Mesendoderm (in vitro differentiated cells): ENCODE measurements at regions not wholly inside any gene's neighbourhood (a gene's known extent, or its start where the extent isn't known, plus 50 kb on each side); places are given as distances from the start of the nearest gene placed in this dataset.
A peak's percentile ranks its signal among the peaks of the same experiment; 100 is the strongest.

ENCODE experiments used
- DNase-seq: peaks from one replicate; pipeline ENCODE4 v3.0.0; 2013
- H2AK5ac ChIP-seq: 2 replicates; pipeline ENCODE4 v1.6.1; 2013; ENCODE audit warnings: low read length, inconsistent platforms
- H2BK120ac ChIP-seq: 2 replicates; pipeline ENCODE4 v1.6.1; 2013; ENCODE audit warnings: low read depth, mild to moderate bottlenecking, low read length, moderate library complexity, mixed read lengths
- H2BK15ac ChIP-seq: replicated peaks from 2 replicates; pipeline ENCODE4 v1.6.1; 2013; ENCODE audit warnings: low read depth, mild to moderate bottlenecking, moderate library complexity
- H2BK5ac ChIP-seq: 2 replicates; pipeline ENCODE4 v1.6.1; 2013; ENCODE audit warnings: low read length, inconsistent platforms
- H3K18ac ChIP-seq: 2 replicates; pipeline ENCODE4 v1.6.1; 2013; ENCODE audit warnings: mild to moderate bottlenecking, low read length, mixed read lengths
- H3K23ac ChIP-seq: one replicate; pipeline ENCODE4 v1.6.1; 2013; ENCODE audit warnings: low read length
- H3K27ac ChIP-seq: 2 replicates; pipeline ENCODE4 v1.5.1; 2013; ENCODE audit warnings: low read depth, mild to moderate bottlenecking, inconsistent platforms, low read length, moderate library complexity
- H3K27me3 ChIP-seq: 2 replicates; pipeline ENCODE4 v1.6.1; 2013; ENCODE audit warnings: low read length, control low read depth, mild to moderate bottlenecking, inconsistent platforms; ENCODE audit not compliant: insufficient read depth, poor library complexity
- H3K36me3 ChIP-seq: 2 replicates; pipeline ENCODE4 v1.6.1; 2013; ENCODE audit warnings: low read length, inconsistent platforms; ENCODE audit not compliant: control insufficient read depth, insufficient read depth
- H3K4ac ChIP-seq: one replicate; pipeline ENCODE4 v1.6.1; 2013; ENCODE audit warnings: low read depth, mild to moderate bottlenecking, low read length, moderate library complexity
- H3K4me1 ChIP-seq: 2 replicates; pipeline ENCODE4 v1.6.1; 2013; ENCODE audit warnings: low read depth, low read length, inconsistent platforms; ENCODE audit not compliant: control insufficient read depth
- H3K4me2 ChIP-seq: 2 replicates; pipeline ENCODE4 v1.6.1; 2013; ENCODE audit warnings: low read length
- H3K4me3 ChIP-seq: 2 replicates; pipeline ENCODE4 v1.5.1; 2013; ENCODE audit warnings: mild to moderate bottlenecking, low read length
- H3K56ac ChIP-seq: one replicate; pipeline ENCODE4 v1.6.1; 2013; ENCODE audit warnings: low read length
- H3K79me1 ChIP-seq: 2 replicates; pipeline ENCODE4 v1.6.1; 2013; ENCODE audit warnings: low read length, inconsistent platforms
- H3K79me2 ChIP-seq: 2 replicates; pipeline ENCODE4 v1.6.1; 2013; ENCODE audit warnings: mild to moderate bottlenecking, low read length; ENCODE audit not compliant: control insufficient read depth, insufficient read depth
- H3K9ac ChIP-seq: 2 replicates; pipeline ENCODE4 v1.6.1; 2013; ENCODE audit warnings: low read length, inconsistent platforms
- H4K5ac ChIP-seq: one replicate; pipeline ENCODE4 v1.6.1; 2013; ENCODE audit warnings: low read length
- H4K8ac ChIP-seq: one replicate; pipeline ENCODE4 v1.6.1; 2013; ENCODE audit warnings: low read depth, mild to moderate bottlenecking, control low read depth, low read length, moderate library complexity
- WGBS: extraction: QIAGEN DNeasy Blood & Tissue Kit; methylation state at CpG from one replicate; pipeline ENCODE4 v1.1.7; 2013; ENCODE audit warnings: low lambda C conversion rate, missing lambda C conversion rate; ENCODE audit not compliant: insufficient coverage; ENCODE audit errors: extremely low coverage; 5-methylcytosine and 5-hydroxymethylcytosine counted together

- no peak overlapping the region for H3K27ac ChIP-seq
- H3K56ac ChIP-seq, result no peak overlapping the region
- H3K18ac ChIP-seq, result no peak overlapping the region
- H3K36me3 ChIP-seq, result no peaks in the 10 kb centered on the region
- no peak overlapping the region for H2AK5ac ChIP-seq
- H4K8ac ChIP-seq, result no peak overlapping the region
- H3K4me1 ChIP-seq, result peaks cover 7% of the 10 kb centered on the region
- no peak overlapping the region for H3K4ac ChIP-seq
- no peak overlapping the region for H2BK15ac ChIP-seq
- H3K23ac ChIP-seq, result no peak overlapping the region
- H3K4me3 ChIP-seq, result no peak overlapping the region
- H3K79me2 ChIP-seq, result no peaks in the 10 kb centered on the region
- H4K5ac ChIP-seq, result no peak overlapping the region
- no peaks in the 10 kb centered on the region for H3K79me1 ChIP-seq
- no peak overlapping the region for H3K9ac ChIP-seq
- peak; percentile 46 for DNase-seq
- H3K27me3 ChIP-seq, result no peaks in the 10 kb centered on the region
- no peak overlapping the region for H3K4me2 ChIP-seq
- WGBS, result no CpG with 5 or more reads among the region's 10 CpGs
- no peak overlapping the region for H2BK120ac ChIP-seq
- H2BK5ac ChIP-seq, result no peak overlapping the region
Measured at GRCh38 chr2:129189617-129190319, 789.7 kb upstream of the RAB6C start.

- Histone ChIP-seq H3K4me2 (no peak overlapping the region), H3K4me3 (no peak overlapping the region), H2AK5ac (no peak overlapping the region), H4K8ac (no peak overlapping the region), H2BK15ac (no peak overlapping the region), H3K27ac (no peak overlapping the region), H3K4ac (no peak overlapping the region), H3K79me1 (no peaks in the 10 kb centered on the region), H3K9ac (no peak overlapping the region), H2BK5ac (no peak overlapping the region), H3K79me2 (no peaks in the 10 kb centered on the region), H2BK120ac (no peak overlapping the region), H3K18ac (no peak overlapping the region), H4K5ac (no peak overlapping the region), H3K4me1 (peaks cover 7% of the 10 kb centered on the region), H3K23ac (no peak overlapping the region), H3K56ac (no peak overlapping the region), H3K36me3 (no peaks in the 10 kb centered on the region), H3K27me3 (no peaks in the 10 kb centered on the region)
- DNase-seq, result no peak
- no CpG with 5 or more reads among the region's 6 CpGs for WGBS
Measured at GRCh38 chr2:129190494-129190893, 789.0 kb upstream of the RAB6C start.

- Histone ChIP-seq H3K79me2 (no peaks in the 10 kb centered on the region), H3K56ac (peak overlapping the region; percentile 45), H3K36me3 (no peaks in the 10 kb centered on the region), H2BK5ac (peak overlapping the region; percentile 85), H2BK120ac (no peak overlapping the region), H3K4me2 (no peak overlapping the region), H4K5ac (no peak overlapping the region), H3K4ac (peak overlapping the region; percentile 41), H3K27ac (no peak overlapping the region), H3K9ac (no peak overlapping the region), H3K79me1 (no peaks in the 10 kb centered on the region), H2AK5ac (peak overlapping the region; percentile 68), H3K23ac (no peak overlapping the region), H3K18ac (peak overlapping the region; percentile 13), H3K4me1 (peaks cover 7% of the 10 kb centered on the region), H2BK15ac (no peak overlapping the region), H3K4me3 (no peak overlapping the region), H4K8ac (no peak overlapping the region), H3K27me3 (no peaks in the 10 kb centered on the region)
- no CpG with 5 or more reads among the region's 4 CpGs for WGBS
- DNase-seq, result peak; percentile 96
Measured at GRCh38 chr2:129191530-129191929, 787.9 kb upstream of the RAB6C start.

GRCh38 chr2:129192117-129192516 is 787.3 kb upstream of the RAB6C start:
- Histone ChIP-seq H3K23ac (no peak overlapping the region), H3K27me3 (no peaks in the 10 kb centered on the region), H3K27ac (no peak overlapping the region), H3K4ac (peak overlapping the region; percentile 41), H3K18ac (peak overlapping the region; percentile 13), H2BK120ac (no peak overlapping the region), H3K4me2 (no peak overlapping the region), H4K8ac (no peak overlapping the region), H3K4me1 (peaks cover 7% of the 10 kb centered on the region), H4K5ac (no peak overlapping the region), H3K79me2 (no peaks in the 10 kb centered on the region), H3K56ac (peak overlapping the region; percentile 45), H3K4me3 (no peak overlapping the region), H2BK15ac (no peak overlapping the region), H3K79me1 (no peaks in the 10 kb centered on the region), H3K9ac (no peak overlapping the region), H2BK5ac (peak overlapping the region; percentile 85), H2AK5ac (peak overlapping the region; percentile 68), H3K36me3 (no peaks in the 10 kb centered on the region)
- DNase-seq, result peak; percentile 37
- WGBS, result no CpG with 5 or more reads among the region's 5 CpGs

- Histone ChIP-seq H2AK5ac (no peak overlapping the region), H3K27ac (no peak overlapping the region), H3K9ac (no peak overlapping the region), H3K36me3 (no peaks in the 10 kb centered on the region), H3K4me1 (peaks cover 7% of the 10 kb centered on the region), H2BK15ac (no peak overlapping the region), H4K5ac (no peak overlapping the region), H3K79me1 (no peaks in the 10 kb centered on the region), H3K4me2 (no peak overlapping the region), H2BK120ac (no peak overlapping the region), H3K56ac (no peak overlapping the region), H4K8ac (no peak overlapping the region), H3K4me3 (no peak overlapping the region), H3K18ac (no peak overlapping the region), H3K79me2 (no peaks in the 10 kb centered on the region), H3K23ac (no peak overlapping the region), H3K27me3 (no peaks in the 10 kb centered on the region), H2BK5ac (no peak overlapping the region), H3K4ac (peak overlapping the region; percentile 7)
- DNase-seq, result peak; percentile 80
- WGBS, result no CpG with 5 or more reads among the region's 8 CpGs
Measured at GRCh38 chr2:129192841-129193253, 786.6 kb upstream of the RAB6C start.

GRCh38 chr2:129193961-129194360 is 785.5 kb upstream of the RAB6C start:
- peak; percentile 73 for DNase-seq
- Histone ChIP-seq H3K23ac (no peak overlapping the region), H3K9ac (no peak overlapping the region), H3K79me2 (no peaks in the 10 kb centered on the region), H3K36me3 (no peaks in the 10 kb centered on the region), H3K4me2 (no peak overlapping the region), H2BK15ac (no peak overlapping the region), H3K4ac (no peak overlapping the region), H3K27me3 (no peaks in the 10 kb centered on the region), H3K4me3 (no peak overlapping the region), H3K56ac (peak overlapping the region; percentile 37), H2BK120ac (no peak overlapping the region), H3K18ac (no peak overlapping the region), H2AK5ac (no peak overlapping the region), H3K4me1 (peaks cover 7% of the 10 kb centered on the region), H4K8ac (no peak overlapping the region), H3K27ac (no peak overlapping the region), H4K5ac (no peak overlapping the region), H3K79me1 (no peaks in the 10 kb centered on the region), H2BK5ac (no peak overlapping the region)
- no CpG with 5 or more reads among the region's 4 CpGs for WGBS
